GM19397 (cell line): ENCODE measurements at regions not wholly inside any gene's neighbourhood (a gene's known extent, or its start where the extent isn't known, plus 50 kb on each side); places are given as distances from the start of the nearest gene placed in this dataset.

Experiments
- ATAC-seq: cut with Tn5 transposase; IDR thresholded peaks from one replicate; pipeline ENCODE4 v1.9.1; 2021; ENCODE audit warnings: mild to moderate bottlenecking, moderate library complexity; ENCODE audit not compliant: unreplicated experiment

GRCh38 chrX:45894864-45895645 is 650.2 kb downstream of the ZNF674 start:
- ATAC-seq, result no peak

GRCh38 chrX:45889471-45889870 is 655.8 kb downstream of the ZNF674 start:
- no peak for ATAC-seq

GRCh38 chrX:45888518-45888917 is 656.7 kb downstream of the ZNF674 start:
- ATAC-seq, result no peak

- no peak for ATAC-seq
These were observed 659.3 kb downstream of the ZNF674 start for GRCh38 chrX:45885931-45886330.

DNA sequence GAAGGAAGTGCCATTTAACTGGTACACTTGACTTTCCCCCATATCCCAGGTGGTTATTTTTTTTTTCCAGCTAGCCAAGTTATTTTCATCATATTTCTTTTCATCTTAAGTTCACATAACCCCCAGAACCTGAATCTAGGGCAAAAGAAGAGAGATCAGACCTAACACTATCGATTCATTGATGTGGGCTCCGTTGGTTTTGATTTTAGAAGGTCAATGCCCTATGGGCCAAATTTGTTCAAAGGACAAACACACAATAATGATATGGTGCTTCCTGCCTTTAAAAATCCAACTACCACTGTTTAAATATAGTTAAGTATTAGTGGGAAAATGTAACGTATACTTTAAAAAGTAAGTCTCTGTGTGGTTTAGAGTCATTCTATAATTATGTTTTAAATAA is 665.7 kb downstream of the ZNF674 start:
- ATAC-seq, result no peak

DNA sequence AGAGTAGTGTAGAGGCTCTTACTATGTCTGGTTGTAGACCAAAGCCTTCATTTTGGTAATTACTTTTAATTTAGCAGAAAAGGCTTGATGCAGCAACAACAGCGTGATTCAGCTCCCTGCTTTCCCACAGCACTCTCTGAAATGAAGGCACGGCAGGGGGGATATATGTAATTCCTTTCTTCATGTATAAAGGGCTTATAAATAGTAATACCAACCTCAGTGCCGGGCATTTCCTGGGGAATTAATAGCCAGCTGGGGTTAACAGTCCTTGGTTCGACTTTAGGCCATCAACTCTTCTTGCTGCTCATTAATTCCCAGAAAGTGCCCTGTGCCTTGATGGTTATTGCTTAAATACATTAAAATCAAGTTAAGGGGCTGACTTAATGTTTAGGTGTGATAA is 669.0 kb downstream of the ZNF674 start:
- no peak for ATAC-seq

- no peak for ATAC-seq
These were observed 671.4 kb downstream of the ZNF674 start for GRCh38 chrX:45873781-45874180.

DNA sequence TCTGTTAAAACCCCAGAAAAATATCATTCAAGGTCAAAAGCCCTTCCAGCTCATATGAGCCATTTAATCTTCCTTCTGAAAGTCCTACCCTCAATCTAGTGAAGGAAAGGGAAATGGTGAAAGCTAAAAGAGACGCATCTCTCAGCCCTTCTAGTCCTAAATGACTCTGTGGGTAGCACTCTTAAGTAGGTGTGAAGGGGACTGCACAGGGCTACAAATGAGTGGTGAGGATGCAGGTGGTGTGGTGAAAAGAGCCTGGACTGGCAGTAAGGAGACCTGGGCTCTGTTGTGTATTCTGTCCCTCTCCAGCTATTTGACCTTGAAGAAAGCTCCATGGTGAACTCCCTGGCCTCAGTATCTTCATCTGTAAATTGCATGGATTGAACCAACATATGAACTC is 671.8 kb upstream of the DIPK2B start:
- no peak for ATAC-seq

DNA sequence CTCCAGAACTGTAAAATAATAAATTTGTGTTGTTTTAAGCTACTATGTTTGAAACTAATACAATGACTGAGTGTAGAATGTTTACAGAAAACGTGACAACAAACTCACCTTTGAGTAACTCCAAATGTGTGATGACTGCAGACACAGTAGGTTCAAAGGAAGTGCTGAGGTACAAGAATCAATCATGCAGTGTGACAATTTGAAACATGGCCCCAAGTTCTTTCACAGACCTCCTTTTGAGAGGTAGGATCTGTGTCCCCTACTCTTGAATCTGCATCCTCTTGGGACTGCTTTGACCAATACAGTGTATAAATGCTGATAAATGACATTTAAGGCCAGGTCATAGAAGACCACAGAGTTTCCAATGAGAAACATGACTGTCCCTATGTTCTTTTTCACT is 667.7 kb upstream of the DIPK2B start:
- no peak for ATAC-seq

- no peak for ATAC-seq
These were observed 662.1 kb upstream of the DIPK2B start for GRCh38 chrX:45862801-45863200.

GRCh38 chrX:45860450-45860849 is 659.8 kb upstream of the DIPK2B start:
- no peak for ATAC-seq

DNA sequence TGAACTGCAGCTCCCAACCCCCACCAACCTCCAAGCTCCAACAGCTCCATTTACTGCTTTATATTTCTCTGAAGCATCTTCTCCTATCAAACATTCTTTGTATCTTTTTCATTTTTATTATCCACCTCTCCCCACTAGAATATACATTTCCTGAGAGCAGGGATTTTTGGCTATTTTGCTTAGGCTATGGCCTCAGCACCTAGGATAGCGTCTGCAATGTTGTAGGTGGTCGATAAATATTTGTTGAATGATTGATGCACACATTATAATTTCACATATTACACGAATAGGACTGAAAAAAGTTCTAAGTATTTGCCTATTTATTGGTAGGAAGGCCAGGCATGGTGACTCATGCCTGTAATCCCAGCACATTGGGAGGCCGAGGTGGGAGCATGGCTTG is 658.7 kb upstream of the DIPK2B start:
- no peak for ATAC-seq

DNA sequence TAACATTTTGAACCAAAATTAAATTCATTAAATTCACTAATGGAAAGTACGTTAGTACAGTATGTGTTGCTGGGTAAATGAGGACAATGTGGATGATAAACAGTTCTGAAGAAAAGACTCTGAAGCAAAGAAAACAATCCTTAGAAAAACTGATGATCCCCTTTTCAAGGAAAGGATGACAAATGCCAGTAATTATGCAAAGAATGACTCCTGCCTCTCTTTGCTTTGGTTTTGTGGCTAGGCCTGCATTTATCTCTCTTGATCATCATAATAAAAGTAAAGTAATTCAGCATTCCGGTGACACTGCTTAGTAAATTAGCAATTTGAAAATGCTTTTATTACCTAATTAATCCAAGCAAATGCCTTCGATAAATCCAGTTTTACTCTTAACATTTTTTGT is 652.2 kb upstream of the DIPK2B start:
- ATAC-seq, result no peak

GRCh38 chrX:45851434-45851991 is 650.8 kb upstream of the DIPK2B start:
- ATAC-seq, result no peak

GRCh38 chrX:45850775-45851433 is 650.2 kb upstream of the DIPK2B start:
- no peak for ATAC-seq

GRCh38 chrX:45850197-45850774 is 649.6 kb upstream of the DIPK2B start:
- ATAC-seq, result no peak

- ATAC-seq, result no peak
These were observed 648.7 kb upstream of the DIPK2B start for GRCh38 chrX:45849261-45849862.

- ATAC-seq, result no peak
These were observed 647.3 kb upstream of the DIPK2B start for GRCh38 chrX:45847961-45848360.

DNA sequence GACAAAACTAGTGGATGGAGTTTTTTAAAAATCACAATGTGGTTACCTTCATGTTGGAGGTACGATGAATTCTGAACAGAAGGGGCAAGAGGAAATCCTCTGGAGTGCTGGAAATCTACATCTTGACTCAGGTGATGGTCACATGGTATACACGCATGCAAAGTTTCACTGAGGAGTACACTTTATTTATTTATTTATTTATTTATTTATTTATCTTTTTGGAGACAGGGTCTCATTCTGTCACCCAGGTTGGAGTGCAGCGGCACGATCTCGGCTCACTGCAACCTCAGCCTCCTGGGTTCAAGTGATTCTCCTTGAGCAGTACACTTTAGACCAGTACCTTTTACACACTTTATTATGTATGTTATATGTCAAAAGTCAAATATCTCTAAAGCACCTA is 645.7 kb upstream of the DIPK2B start:
- no peak for ATAC-seq

- no peak for ATAC-seq
These were observed 644.5 kb upstream of the DIPK2B start for GRCh38 chrX:45845142-45845541.

- no peak for ATAC-seq
These were observed 642.8 kb upstream of the DIPK2B start for GRCh38 chrX:45843518-45843917.

- no peak for ATAC-seq
These were observed 642.2 kb upstream of the DIPK2B start for GRCh38 chrX:45842926-45843315.
